DMS53 treated with DMSO at 0.1 percent for 48 hours (cell line): ENCODE measurements at regions not wholly inside any gene's neighbourhood (a gene's known extent, or its start where the extent isn't known, plus 50 kb on each side); places are given as distances from the start of the nearest gene placed in this dataset.
"Not testable (repeated sequence)": the region's sequence is repeated elsewhere in the genome, so short reads cannot be mapped to it uniquely, and the experiment has no call there.

ENCODE experiments used
- DNase-seq: peaks from one replicate; lab custom pipeline; 2025; ENCODE audit not compliant: unreplicated experiment; lab: John Stamatoyannopoulos, UW

- no peak for DNase-seq
Observed at GRCh38 chr3:88283242-88283592, 133.5 kb downstream of the C3orf38 start.

GRCh38 chr3:88291486-88291885 lies 141.7 kb downstream of the C3orf38 start:
- no peak for DNase-seq

GRCh38 chr3:88298189-88298588 lies 148.4 kb downstream of the C3orf38 start:
- no peak for DNase-seq

GRCh38 chr3:88301273-88301995 lies 151.7 kb downstream of the C3orf38 start:
- no peak for DNase-seq

GRCh38 chr3:88301996-88302393 lies 152.2 kb downstream of the C3orf38 start:
- no peak for DNase-seq

- DNase-seq = not testable (repeated sequence)
Observed at GRCh38 chr3:88303331-88303904, 153.7 kb downstream of the C3orf38 start.

- no peak for DNase-seq
Observed at GRCh38 chr3:88307666-88308065, 157.9 kb downstream of the C3orf38 start.

- DNase-seq = no peak
Observed at GRCh38 chr3:88311826-88312225, 162.1 kb downstream of the C3orf38 start.

GRCh38 chr3:88312256-88312655 lies 162.5 kb downstream of the C3orf38 start:
- DNase-seq = no peak

- no peak for DNase-seq
Observed at GRCh38 chr3:88318067-88318466, 168.3 kb downstream of the C3orf38 start.

- peak; percentile 39 for DNase-seq
Observed at GRCh38 chr3:88321363-88322050, 171.7 kb downstream of the C3orf38 start.

- no peak for DNase-seq
Observed at GRCh38 chr3:88324788-88325187, 175.0 kb downstream of the C3orf38 start.

GRCh38 chr3:88334187-88334868 lies 184.6 kb downstream of the C3orf38 start:
- no peak for DNase-seq

GRCh38 chr3:88336894-88337293 lies 187.1 kb downstream of the C3orf38 start:
- no peak for DNase-seq

- no peak for DNase-seq
Observed at GRCh38 chr3:88343264-88343663, 193.5 kb downstream of the C3orf38 start.

GRCh38 chr3:88346643-88347042 lies 196.9 kb downstream of the C3orf38 start:
- DNase-seq = no peak

- DNase-seq = no peak
Observed at GRCh38 chr3:88362428-88362827, 212.7 kb downstream of the C3orf38 start.

- no peak for DNase-seq
Observed at GRCh38 chr3:88364926-88365325, 215.2 kb downstream of the C3orf38 start.

GRCh38 chr3:88369337-88369736 lies 219.6 kb downstream of the C3orf38 start:
- no peak for DNase-seq

GRCh38 chr3:88369767-88370166 lies 220.0 kb downstream of the C3orf38 start:
- DNase-seq = no peak

GRCh38 chr3:88385090-88385489 lies 235.3 kb downstream of the C3orf38 start:
- DNase-seq = no peak

- no peak for DNase-seq
Observed at GRCh38 chr3:88398581-88398980, 248.8 kb downstream of the C3orf38 start.
